Right lobe of liver (tissue), 4 donors: ENCODE measurements at regions not wholly inside any gene's neighbourhood (a gene's known extent, or its start where the extent isn't known, plus 50 kb on each side); places are given as distances from the start of the nearest gene placed in this dataset.

Experiments
- CTCF ChIP-seq, 4 donors: fragments of 200-600 bp in 3 of 4; fragments of 450-650 bp in 1 of 4; IDR thresholded peaks; one replicate each; pipeline versions ENCODE4 v1.5.1 to v1.8.0; 2016 to 2022; ENCODE audit warnings: antibody characterized with exemption in 4 of 4, mild to moderate bottlenecking in 2 of 4
- POLR2A ChIP-seq: fragments of 450-650 bp; IDR thresholded peaks from one replicate; pipeline ENCODE4 v1.6.1; 2017; ENCODE audit warnings: antibody characterized with exemption, mild to moderate bottlenecking
- donor health status: DM: no; HTN: no; CAD: no.
- donor health status: DM: no; HTN: no; CAD: no.
- donor health status: DM: no; HTN: yes; CAD: no.

DNA sequence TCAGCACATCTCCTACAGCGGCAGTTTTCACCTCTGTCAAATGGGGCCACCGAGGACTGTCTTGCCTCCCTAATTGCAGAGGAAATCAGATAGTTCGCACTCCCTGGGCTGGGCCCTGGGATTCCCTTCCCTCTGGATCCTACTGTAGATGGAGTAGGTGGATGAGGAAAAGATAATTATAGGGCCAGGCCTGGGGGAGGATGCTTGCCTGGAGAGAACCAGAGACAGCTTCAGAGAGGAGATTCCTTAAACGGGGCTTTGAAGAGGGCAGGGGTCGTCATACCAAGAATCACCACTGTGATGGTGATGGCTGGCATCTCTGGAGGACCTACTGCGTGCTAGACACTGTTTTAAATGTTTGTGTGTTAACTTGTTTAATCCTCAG, 50.8 kb upstream of the SLC6A6 start:
- TF ChIP-seq CTCF (IDR thresholded peaks at IDR 0.05) (no peak), POLR2A (no peak)
